ENCODE measurements at regions not wholly inside any gene's neighbourhood (a gene's known extent, or its start where the extent isn't known, plus 50 kb on each side); places are given as distances from the start of the nearest gene placed in this dataset.

DNA sequence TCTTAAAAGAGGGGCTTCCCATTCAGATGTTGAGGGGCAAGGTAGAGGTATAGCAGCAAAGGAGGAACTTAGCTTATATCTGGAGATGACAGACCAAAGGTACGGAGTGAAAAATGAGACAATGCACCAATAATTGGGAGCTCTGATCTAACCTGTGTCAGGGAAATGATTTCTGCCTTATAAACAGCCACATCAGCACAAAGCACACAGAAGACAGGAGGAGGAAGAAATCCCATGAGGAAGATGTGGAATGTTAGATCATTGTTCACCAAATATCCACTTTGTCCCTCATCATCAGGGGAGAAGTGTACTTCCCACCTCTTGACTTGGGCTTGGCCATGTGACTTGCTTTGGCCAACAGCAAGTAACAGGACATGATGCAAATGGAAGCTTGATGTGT is 93.7 kb upstream of the WSCD2 start:
- Histone ChIP-seq H3K4me2 (ENCODE audit: low read length) (no peak overlapping the region), H3K4me1 (ENCODE audit: low read length) (no peaks in the 10 kb centered on the region), H3K79me2 (ENCODE audit: low read length) (no peaks in the 10 kb centered on the region), H3K4me3 (ENCODE audit: low read length) (no peak overlapping the region), H2AFZ (ENCODE audit: low read depth, low read length) (no peak overlapping the region), H3K27ac (ENCODE audit: low read length) (no peak overlapping the region), H3K36me3 (replicated peaks; ENCODE audit: low read depth, low read length) (no peaks in the 10 kb centered on the region), H4K20me1 (ENCODE audit: insufficient read depth, low read length) (no peaks in the 10 kb centered on the region), H3K27me3 (ENCODE audit: low read depth, low read length) (peaks cover 9% of the 10 kb centered on the region), H3K9me3 (ENCODE audit: insufficient read depth, low read length) (no peaks in the 10 kb centered on the region), H3K9ac (ENCODE audit: low read length) (no peak overlapping the region)
- TF ChIP-seq, protein P1, sequence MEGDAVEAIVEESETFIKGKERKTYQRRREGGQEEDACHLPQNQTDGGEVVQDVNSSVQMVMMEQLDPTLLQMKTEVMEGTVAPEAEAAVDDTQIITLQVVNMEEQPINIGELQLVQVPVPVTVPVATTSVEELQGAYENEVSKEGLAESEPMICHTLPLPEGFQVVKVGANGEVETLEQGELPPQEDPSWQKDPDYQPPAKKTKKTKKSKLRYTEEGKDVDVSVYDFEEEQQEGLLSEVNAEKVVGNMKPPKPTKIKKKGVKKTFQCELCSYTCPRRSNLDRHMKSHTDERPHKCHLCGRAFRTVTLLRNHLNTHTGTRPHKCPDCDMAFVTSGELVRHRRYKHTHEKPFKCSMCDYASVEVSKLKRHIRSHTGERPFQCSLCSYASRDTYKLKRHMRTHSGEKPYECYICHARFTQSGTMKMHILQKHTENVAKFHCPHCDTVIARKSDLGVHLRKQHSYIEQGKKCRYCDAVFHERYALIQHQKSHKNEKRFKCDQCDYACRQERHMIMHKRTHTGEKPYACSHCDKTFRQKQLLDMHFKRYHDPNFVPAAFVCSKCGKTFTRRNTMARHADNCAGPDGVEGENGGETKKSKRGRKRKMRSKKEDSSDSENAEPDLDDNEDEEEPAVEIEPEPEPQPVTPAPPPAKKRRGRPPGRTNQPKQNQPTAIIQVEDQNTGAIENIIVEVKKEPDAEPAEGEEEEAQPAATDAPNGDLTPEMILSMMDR (IDR thresholded peaks at IDR 0.05; ENCODE audit: low read depth, low read length): no peak

DNA sequence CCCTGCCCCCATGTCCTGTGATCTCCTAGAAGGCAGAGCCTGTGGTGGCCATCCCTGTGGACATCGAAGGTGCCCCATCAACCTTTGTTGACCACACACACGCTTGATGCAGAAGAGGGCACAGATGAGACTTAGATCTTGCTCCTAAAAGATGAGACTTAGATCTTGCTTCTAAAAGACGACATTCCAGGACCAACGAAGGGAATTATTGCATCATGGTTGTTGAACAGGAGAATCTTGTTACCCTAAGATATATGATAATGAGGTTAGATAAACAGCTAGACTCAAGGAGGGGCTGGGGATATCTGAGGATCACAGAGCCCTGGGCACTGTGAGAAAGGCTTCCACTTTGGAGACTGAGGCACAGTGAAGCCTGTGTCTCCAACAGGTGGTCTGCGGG is 91.1 kb upstream of the WSCD2 start:
- no peak overlapping the region for H2AFZ ChIP-seq (ENCODE audit: low read depth, low read length)
- TF ChIP-seq EZH2phosphoT487 (IDR thresholded peaks at IDR 0.05; ENCODE audit: low read depth): no peak
- TF ChIP-seq, protein P1 (IDR thresholded peaks at IDR 0.05; ENCODE audit: low read depth, low read length): no peak
- peaks cover 18% of the 10 kb centered on the region for H3K27me3 ChIP-seq (ENCODE audit: low read depth, low read length)
- H3K4me1 ChIP-seq (ENCODE audit: low read length): no peaks in the 10 kb centered on the region
- no peaks in the 10 kb centered on the region for H3K9me3 ChIP-seq (ENCODE audit: insufficient read depth, low read length)
- no peaks in the 10 kb centered on the region for H3K79me2 ChIP-seq (ENCODE audit: low read length)
- no peak overlapping the region for H3K4me2 ChIP-seq (ENCODE audit: low read length)
- H3K4me3 ChIP-seq (ENCODE audit: low read length): no peak overlapping the region
- H3K36me3 ChIP-seq (replicated peaks; ENCODE audit: low read depth, low read length): no peaks in the 10 kb centered on the region
- H4K20me1 ChIP-seq (ENCODE audit: insufficient read depth, low read length): no peaks in the 10 kb centered on the region
- no peak overlapping the region for H3K27ac ChIP-seq (ENCODE audit: low read length)
- H3K9ac ChIP-seq (ENCODE audit: low read length): no peak overlapping the region

DNA sequence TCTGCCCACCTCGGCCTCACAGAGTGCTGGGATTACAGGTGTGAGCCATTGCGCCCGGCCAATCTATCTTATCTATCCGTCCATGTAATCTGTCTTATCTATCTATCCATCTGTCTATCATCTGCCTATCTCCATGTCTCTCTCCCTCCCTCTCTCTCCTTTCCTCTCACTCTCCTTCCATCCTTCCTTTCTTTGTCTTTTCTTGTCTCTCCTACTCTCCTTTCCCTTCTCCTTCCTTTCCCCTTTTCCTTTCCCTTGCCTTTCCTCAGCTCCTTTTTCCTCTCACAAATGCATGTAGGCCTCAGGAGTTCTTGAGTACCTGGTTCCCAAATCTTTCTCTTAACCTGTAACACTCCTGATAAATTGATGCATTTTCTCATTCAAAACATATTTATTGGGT is 89.3 kb upstream of the WSCD2 start:
- H3K4me3 ChIP-seq (ENCODE audit: low read length): no peak overlapping the region
- no peak overlapping the region for H2AFZ ChIP-seq (ENCODE audit: low read depth, low read length)
- H3K79me2 ChIP-seq (ENCODE audit: low read length): no peaks in the 10 kb centered on the region
- no peak overlapping the region for H3K4me2 ChIP-seq (ENCODE audit: low read length)
- no peaks in the 10 kb centered on the region for H3K36me3 ChIP-seq (replicated peaks; ENCODE audit: low read depth, low read length)
- TF ChIP-seq, protein P1 (IDR thresholded peaks at IDR 0.05; ENCODE audit: low read depth, low read length): no peak
- no peak for TF ChIP-seq EZH2phosphoT487 (IDR thresholded peaks at IDR 0.05; ENCODE audit: low read depth)
- no peaks in the 10 kb centered on the region for H3K4me1 ChIP-seq (ENCODE audit: low read length)
- no peak overlapping the region for H3K9ac ChIP-seq (ENCODE audit: low read length)
- H3K9me3 ChIP-seq (ENCODE audit: insufficient read depth, low read length): no peaks in the 10 kb centered on the region
- no peak overlapping the region for H3K27ac ChIP-seq (ENCODE audit: low read length)
- H3K27me3 ChIP-seq (ENCODE audit: low read depth, low read length): peaks cover 27% of the 10 kb centered on the region
- H4K20me1 ChIP-seq (ENCODE audit: insufficient read depth, low read length): no peaks in the 10 kb centered on the region

DNA sequence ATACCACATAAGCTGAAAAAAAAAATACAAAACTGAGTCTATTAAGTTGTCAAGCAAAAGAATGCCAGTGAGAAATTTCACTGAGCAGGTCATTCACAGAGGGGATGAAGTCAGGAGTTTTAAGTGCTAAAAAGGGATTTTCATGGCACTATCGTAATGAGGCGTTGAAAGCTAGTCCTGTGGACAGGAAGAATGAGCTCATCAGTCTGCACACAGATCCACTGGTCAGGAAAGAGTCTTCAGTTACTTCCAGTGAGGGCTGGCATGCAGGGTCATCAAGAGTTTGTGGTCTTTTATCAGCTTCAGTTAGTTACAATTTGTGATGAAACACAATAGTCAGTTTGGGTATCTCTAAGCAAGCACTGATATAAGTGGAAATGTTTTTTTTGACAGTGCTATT is 88.1 kb upstream of the WSCD2 start:
- H4K20me1 ChIP-seq (ENCODE audit: insufficient read depth, low read length): no peaks in the 10 kb centered on the region
- H3K9ac ChIP-seq (ENCODE audit: low read length): no peak overlapping the region
- TF ChIP-seq, protein P1 (IDR thresholded peaks at IDR 0.05; ENCODE audit: low read depth, low read length): no peak
- no peak for TF ChIP-seq EZH2phosphoT487 (IDR thresholded peaks at IDR 0.05; ENCODE audit: low read depth)
- H3K4me1 ChIP-seq (ENCODE audit: low read length): no peaks in the 10 kb centered on the region
- no peak overlapping the region for H3K4me2 ChIP-seq (ENCODE audit: low read length)
- H3K36me3 ChIP-seq (replicated peaks; ENCODE audit: low read depth, low read length): no peaks in the 10 kb centered on the region
- H3K27ac ChIP-seq (ENCODE audit: low read length): no peak overlapping the region
- no peaks in the 10 kb centered on the region for H3K9me3 ChIP-seq (ENCODE audit: insufficient read depth, low read length)
- no peak overlapping the region for H3K4me3 ChIP-seq (ENCODE audit: low read length)
- no peak overlapping the region for H2AFZ ChIP-seq (ENCODE audit: low read depth, low read length)
- H3K79me2 ChIP-seq (ENCODE audit: low read length): no peaks in the 10 kb centered on the region
- peaks cover 37% of the 10 kb centered on the region for H3K27me3 ChIP-seq (ENCODE audit: low read depth, low read length)
